Testis (tissue), 2 donors: ENCODE measurements at regions not wholly inside any gene's neighbourhood (a gene's known extent, or its start where the extent isn't known, plus 50 kb on each side); places are given as distances from the start of the nearest gene placed in this dataset.

ENCODE experiments used
- CTCF ChIP-seq, 3 experiments: fragments of 450-650 bp in 2 of 3; fragments of 200-600 bp in 1 of 3; sonication (generic) in 1 of 3; IDR thresholded peaks; one replicate each; pipeline ENCODE4 v1.5.1; 2016 to 2019; ENCODE audit warnings: antibody characterized with exemption in 3 of 3, mild to moderate bottlenecking in 2 of 3, moderate library complexity in 1 of 3
- POLR2A ChIP-seq: fragments of 450-650 bp; IDR thresholded peaks from one replicate; pipeline ENCODE4 v1.6.1; 2017; ENCODE audit warnings: antibody characterized with exemption, mild to moderate bottlenecking, moderate library complexity

DNA sequence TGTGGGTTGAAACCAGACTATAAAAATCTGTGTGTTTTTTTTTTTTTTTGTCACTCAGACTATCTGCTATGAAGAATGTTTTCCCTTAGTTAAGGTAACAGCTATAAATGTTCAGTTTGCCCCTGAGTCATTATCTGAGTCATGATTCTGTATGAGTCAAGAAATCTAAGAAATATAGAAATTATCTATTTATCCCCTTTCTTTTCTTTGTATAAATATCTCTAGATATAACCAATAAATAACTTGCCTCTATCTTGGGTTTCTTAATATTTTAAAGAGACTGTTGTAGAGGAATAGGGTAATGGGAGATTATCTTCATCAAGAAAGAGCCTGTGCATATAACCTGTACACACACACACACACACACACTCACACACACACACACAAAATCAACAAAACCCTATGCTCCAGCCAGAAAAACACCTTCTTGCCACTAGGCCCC, 161.7 kb upstream of the EEA1 start:
- TF ChIP-seq CTCF (IDR thresholded peaks at IDR 0.05) = no peak
- TF ChIP-seq POLR2A = no peak
